ENCODE measurements at regions not wholly inside any gene's neighbourhood (a gene's known extent, or its start where the extent isn't known, plus 50 kb on each side); places are given as distances from the start of the nearest gene placed in this dataset.

GRCh38 chr6:1031720-1032119 lies 280.2 kb upstream of the FOXQ1 start (continued):
- TF ChIP-seq AR (CRISPR knock-in tag; IDR thresholded peaks at IDR 0.05): no peak
- TF ChIP-seq MXD4 (CRISPR knock-in tag; IDR thresholded peaks at IDR 0.05; ENCODE audit: borderline replicate concordance): no peak
- no peak for TF ChIP-seq ZNF232 (CRISPR knock-in tag; IDR thresholded peaks at IDR 0.05)
- no peak for TF ChIP-seq ARID4B (CRISPR knock-in tag; IDR thresholded peaks at IDR 0.05; ENCODE audit: borderline replicate concordance)
- TF ChIP-seq ELF4 (CRISPR knock-in tag; IDR thresholded peaks at IDR 0.05; ENCODE audit: low read depth): no peak

- no peak for TF ChIP-seq ZNF121 (CRISPR knock-in tag; IDR thresholded peaks at IDR 0.05)
- TF ChIP-seq ZNF416 (CRISPR knock-in tag; IDR thresholded peaks at IDR 0.05): no peak
- no peak for TF ChIP-seq ZNF396 (CRISPR knock-in tag; IDR thresholded peaks at IDR 0.05; ENCODE audit: borderline replicate concordance)
- no peak for TF ChIP-seq IRF1 (CRISPR knock-in tag; IDR thresholded peaks at IDR 0.05)
- TF ChIP-seq NR3C1 (CRISPR knock-in tag; conservative IDR thresholded peaks at IDR 0.05; ENCODE audit: low read depth): no peak
- TF ChIP-seq NR1H2 (CRISPR knock-in tag; IDR thresholded peaks at IDR 0.05): no peak
- H3K4me1 Mint-ChIP-seq: peaks cover 44% of the 10 kb centered on the region
- no peak overlapping the region for H3K4me3 Mint-ChIP-seq
- H3K36me3 Mint-ChIP-seq: no peaks in the 10 kb centered on the region; the same call in 1 of the 2 replicates
- peaks cover 15% of the 10 kb centered on the region; the same call in 1 of the 2 replicates for H3K9me3 Mint-ChIP-seq
- POLR2A ChIA-PET: no interaction called here
- DNase-seq (ENCODE audit: low spot score): no peak
- CTCF ChIA-PET: interaction anchor here (0.9 kb wide), 1 partner anchor 117 kb away, joined by 3 read pairs; no protein-coding TSS in a partner anchor
- ATAC-seq: no peak
- H3K27me3 Mint-ChIP-seq (ENCODE audit: low read depth): peaks cover 44% of the 10 kb centered on the region
- no peak overlapping the region for H3K27ac Mint-ChIP-seq
These were observed 282.8 kb upstream of the FOXQ1 start for GRCh38 chr6:1029141-1029540.

GRCh38 chr6:1028723-1029122 lies 283.2 kb upstream of the FOXQ1 start:
- Mint-ChIP-seq H3K27ac (no peak overlapping the region), H3K27me3 (ENCODE audit: low read depth) (peaks cover 48% of the 10 kb centered on the region), H3K9me3 (peaks cover 15% of the 10 kb centered on the region), H3K4me3 (no peak overlapping the region), H3K36me3 (peaks cover 2% of the 10 kb centered on the region), H3K4me1 (peaks cover 44% of the 10 kb centered on the region)
- ATAC-seq (no peak; the same call in 1 of the 2 replicates), DNase-seq (ENCODE audit: low spot score) (no peak)
- POLR2A ChIA-PET: no interaction called here
- CTCF ChIA-PET: interaction anchor here (0.9 kb wide), 1 partner anchor 116 kb away, joined by 3 read pairs; no protein-coding TSS in a partner anchor
- no peak for TF ChIP-seq GTF2I (CRISPR knock-in tag; conservative IDR thresholded peaks at IDR 0.05)
- no peak for TF ChIP-seq PREB (CRISPR knock-in tag; IDR thresholded peaks at IDR 0.05; ENCODE audit: borderline replicate concordance)
- no peak for TF ChIP-seq CBFB (CRISPR knock-in tag; IDR thresholded peaks at IDR 0.05; ENCODE audit: low read depth)
- no peak for TF ChIP-seq PRRX2 (CRISPR knock-in tag; IDR thresholded peaks at IDR 0.05)
- TF ChIP-seq IRF1 (CRISPR knock-in tag; IDR thresholded peaks at IDR 0.05): no peak
- no peak for TF ChIP-seq JUN (CRISPR knock-in tag; IDR thresholded peaks at IDR 0.05)
- TF ChIP-seq CREB1 (CRISPR knock-in tag; IDR thresholded peaks at IDR 0.05): no peak
- no peak for TF ChIP-seq ERG (CRISPR knock-in tag; IDR thresholded peaks at IDR 0.05)
- TF ChIP-seq FOXK1 (CRISPR knock-in tag; IDR thresholded peaks at IDR 0.05): no peak
- no peak for TF ChIP-seq E2F1 (CRISPR knock-in tag; IDR thresholded peaks at IDR 0.05)
- TF ChIP-seq NR3C1 (CRISPR knock-in tag; conservative IDR thresholded peaks at IDR 0.05; ENCODE audit: low read depth): no peak
